Fibroblast of the aortic adventitia (primary cell): ENCODE measurements at regions not wholly inside any gene's neighbourhood (a gene's known extent, or its start where the extent isn't known, plus 50 kb on each side); places are given as distances from the start of the nearest gene placed in this dataset.

Experiments
- DNase-seq: peaks from one replicate; pipeline ENCODE4 v3.0.0-alpha.2; 2010; ENCODE audit warnings: low read depth
- H3K4me3 ChIP-seq: 2 replicates; pipeline ENCODE4 v1.5.1; 2011; ENCODE audit warnings: low read depth, mild to moderate bottlenecking, control low read depth, low read length, moderate library complexity
- CTCF ChIP-seq: IDR thresholded peaks from 2 replicates; pipeline ENCODE4 v1.5.1; 2011; ENCODE audit warnings: mild to moderate bottlenecking, low read length, control low read depth, inconsistent platforms; ENCODE audit not compliant: insufficient read depth

- no peak for TF ChIP-seq CTCF
- peak; percentile 58 for DNase-seq
- no peak overlapping the region for H3K4me3 ChIP-seq
Measured at GRCh38 chr12:60279221-60279620, 683.4 kb downstream of the SLC16A7 start.

- DNase-seq: no peak
- no peak for TF ChIP-seq CTCF
- H3K4me3 ChIP-seq: no peak overlapping the region
Measured at GRCh38 chr12:60281522-60281921, 685.7 kb downstream of the SLC16A7 start.

GRCh38 chr12:60290532-60290931, 694.7 kb downstream of the SLC16A7 start:
- no peak for DNase-seq
- no peak for TF ChIP-seq CTCF
- no peak overlapping the region for H3K4me3 ChIP-seq

- no peak for TF ChIP-seq CTCF
Measured at GRCh38 chr12:60308366-60308991, 712.6 kb downstream of the SLC16A7 start.

GRCh38 chr12:60311940-60312339, 716.1 kb downstream of the SLC16A7 start:
- TF ChIP-seq CTCF: no peak
- no peak for DNase-seq
- no peak overlapping the region for H3K4me3 ChIP-seq

More at GRCh38 chr12:60308366-60308991, 712.6 kb downstream of the SLC16A7 start:
- H3K4me3 ChIP-seq: no peak overlapping the region
- DNase-seq: peak; percentile 19

- no peak for TF ChIP-seq CTCF
Measured at GRCh38 chr12:60317361-60317760, 721.5 kb downstream of the SLC16A7 start.

GRCh38 chr12:60324746-60325145, 728.9 kb downstream of the SLC16A7 start:
- DNase-seq: no peak
- H3K4me3 ChIP-seq: no peak overlapping the region
- TF ChIP-seq CTCF: no peak

More at GRCh38 chr12:60317361-60317760, 721.5 kb downstream of the SLC16A7 start:
- no peak overlapping the region for H3K4me3 ChIP-seq
- no peak for DNase-seq
